HEK293 (cell line): ENCODE measurements at regions not wholly inside any gene's neighbourhood (a gene's known extent, or its start where the extent isn't known, plus 50 kb on each side); places are given as distances from the start of the nearest gene placed in this dataset.

Experiments used
- CTCF ChIA-PET: fragments of 350-600 bp; formaldehyde crosslinking; extraction: SDS; loops from one replicate; lab custom pipeline; 2021; ENCODE audit warnings: antibody characterized with exemption; lab: Yijun Ruan, JAX
- POLR2A ChIA-PET: fragments of 300-600 bp; formaldehyde crosslinking; extraction: SDS; loops from one replicate; lab custom pipeline; 2020; ENCODE audit warnings: antibody characterized with exemption, inconsistent platforms; lab: Yijun Ruan, JAX
- H3K27ac ChIP-seq: fragments of 200-500 bp; sonication (Bioruptor generic); 2 replicates; pipeline ENCODE4 v1.5.1; 2014; ENCODE audit warnings: low read depth, low read length, control low read depth, inconsistent platforms; ENCODE audit errors: extremely low read depth
- H3K36me3 ChIP-seq, 2 experiments: fragments of 200-500 bp in 1 of 2; sonication (Bioruptor generic) in 1 of 2; 1 replicate in 1 of 2; 2 replicates in 1 of 2; pipeline ENCODE4 v1.5.1; 2014 to 2017; ENCODE audit warnings: inconsistent platforms in 2 of 2, low read length in 2 of 2; ENCODE audit not compliant: control insufficient read depth in 2 of 2, insufficient read depth in 1 of 2
- H3K4me1 ChIP-seq: fragments of 200-500 bp; sonication (Bioruptor generic); 2 replicates; pipeline ENCODE4 v1.5.1; 2014; ENCODE audit warnings: mild to moderate bottlenecking, low read length, inconsistent platforms; ENCODE audit not compliant: control insufficient read depth, insufficient read depth
- H3K4me3 ChIP-seq: 2 replicates; pipeline ENCODE4 v1.5.1; 2011; ENCODE audit warnings: low read depth, mild to moderate bottlenecking, control low read depth, low read length, moderate library complexity
- H3K9me3 ChIP-seq: fragments of 200-500 bp; sonication (Bioruptor generic); 2 replicates; pipeline ENCODE4 v1.5.1; 2014; ENCODE audit warnings: low read depth, low read length, inconsistent platforms; ENCODE audit not compliant: control insufficient read depth, insufficient read depth
- BCL11B ChIP-seq: fragments of 450-650 bp; formaldehyde crosslinking; IDR thresholded peaks from 2 replicates; pipeline ENCODE4 v1.5.1; 2016; ENCODE audit warnings: low read depth, missing biosample characterization, missing genetic modification characterization
- GLIS2 ChIP-seq: fragments of 450-650 bp; formaldehyde crosslinking; IDR thresholded peaks from 2 replicates; pipeline ENCODE4 v1.5.1; 2016; ENCODE audit warnings: missing biosample characterization, missing genetic modification characterization
- HOXA7 ChIP-seq: sonication (generic); formaldehyde crosslinking; IDR thresholded peaks from 2 replicates; pipeline ENCODE4 v1.8.1; 2022; ENCODE audit warnings: missing genetic modification reagents, borderline replicate concordance
- KLF8 ChIP-seq: fragments of 450-650 bp; formaldehyde crosslinking; IDR thresholded peaks from 2 replicates; pipeline ENCODE4 v1.5.1; 2016; ENCODE audit warnings: missing biosample characterization, missing genetic modification characterization
- OVOL3 ChIP-seq: fragments of 450-650 bp; formaldehyde crosslinking; IDR thresholded peaks from 2 replicates; pipeline ENCODE4 v1.5.1; 2016; ENCODE audit warnings: missing biosample characterization, missing genetic modification characterization
- PRDM6 ChIP-seq: fragments of 450-650 bp; formaldehyde crosslinking; IDR thresholded peaks from 2 replicates; pipeline ENCODE4 v1.5.1; 2017; ENCODE audit warnings: missing biosample characterization, missing genetic modification characterization
- SCRT2 ChIP-seq: fragments of 450-650 bp; formaldehyde crosslinking; IDR thresholded peaks from 2 replicates; pipeline ENCODE4 v1.5.1; 2016; ENCODE audit warnings: missing biosample characterization, missing genetic modification characterization
- SP2 ChIP-seq: fragments of 450-650 bp; formaldehyde crosslinking; IDR thresholded peaks from 2 replicates; pipeline ENCODE4 v1.5.1; 2016; ENCODE audit warnings: missing biosample characterization, missing genetic modification characterization
- TCF7L2 ChIP-seq: IDR thresholded peaks from 2 replicates; pipeline ENCODE4 v1.6.1; 2011; ENCODE audit warnings: low read depth, mild to moderate bottlenecking, inconsistent platforms, low read length, moderate library complexity, borderline replicate concordance
- ZBTB10 ChIP-seq: fragments of 450-650 bp; formaldehyde crosslinking; IDR thresholded peaks from 2 replicates; pipeline ENCODE4 v1.5.1; 2016; ENCODE audit warnings: missing biosample characterization, missing genetic modification characterization
- ZBTB21 ChIP-seq: fragments of 450-650 bp; formaldehyde crosslinking; IDR thresholded peaks from 2 replicates; pipeline ENCODE4 v1.5.1; 2017; ENCODE audit warnings: missing biosample characterization, missing genetic modification characterization
- ZFP69B ChIP-seq: fragments of 450-650 bp; formaldehyde crosslinking; IDR thresholded peaks from 2 replicates; pipeline ENCODE4 v1.5.1; 2016; ENCODE audit warnings: missing biosample characterization, missing genetic modification characterization
- ZNF10 ChIP-seq: fragments of 450-650 bp; formaldehyde crosslinking; IDR thresholded peaks from 2 replicates; pipeline ENCODE4 v1.5.1; 2017; ENCODE audit warnings: missing biosample characterization, missing genetic modification characterization
- ZNF157 ChIP-seq: fragments of 450-650 bp; formaldehyde crosslinking; IDR thresholded peaks from 2 replicates; pipeline ENCODE4 v1.5.1; 2016; ENCODE audit warnings: missing biosample characterization, missing genetic modification characterization
- ZNF239 ChIP-seq: fragments of 450-650 bp; formaldehyde crosslinking; IDR thresholded peaks from 2 replicates; pipeline ENCODE4 v1.5.1; 2016; ENCODE audit warnings: missing biosample characterization, missing genetic modification characterization
- ZNF26 ChIP-seq: fragments of 450-650 bp; formaldehyde crosslinking; IDR thresholded peaks from 2 replicates; pipeline ENCODE4 v1.5.1; 2016; ENCODE audit warnings: missing biosample characterization, missing genetic modification characterization
- ZNF335 ChIP-seq: fragments of 450-650 bp; formaldehyde crosslinking; conservative IDR thresholded peaks from 2 replicates; pipeline ENCODE4 v1.5.1; 2016; ENCODE audit warnings: missing biosample characterization, missing genetic modification characterization
- ZNF350 ChIP-seq: fragments of 450-650 bp; formaldehyde crosslinking; IDR thresholded peaks from 2 replicates; pipeline ENCODE4 v1.5.0; 2017; ENCODE audit warnings: missing biosample characterization, mild to moderate bottlenecking, missing genetic modification characterization
- ZNF426 ChIP-seq: fragments of 450-650 bp; formaldehyde crosslinking; IDR thresholded peaks from 2 replicates; pipeline ENCODE4 v1.5.1; 2017; ENCODE audit warnings: missing biosample characterization, missing genetic modification characterization, mild to moderate bottlenecking, inconsistent platforms, moderate library complexity
- ZNF48 ChIP-seq: fragments of 450-650 bp; formaldehyde crosslinking; IDR thresholded peaks from 2 replicates; pipeline ENCODE4 v1.5.1; 2016; ENCODE audit warnings: missing biosample characterization, missing genetic modification characterization
- ZNF501 ChIP-seq: fragments of 450-650 bp; formaldehyde crosslinking; IDR thresholded peaks from 2 replicates; pipeline ENCODE4 v1.5.1; 2016; ENCODE audit warnings: missing biosample characterization, missing genetic modification characterization
- ZNF514 ChIP-seq: fragments of 450-650 bp; formaldehyde crosslinking; IDR thresholded peaks from 2 replicates; pipeline ENCODE4 v1.5.1; 2016; ENCODE audit warnings: missing biosample characterization, missing genetic modification characterization
- ZNF544 ChIP-seq: fragments of 450-650 bp; formaldehyde crosslinking; IDR thresholded peaks from 2 replicates; pipeline ENCODE4 v1.5.0; 2017; ENCODE audit warnings: missing biosample characterization, missing genetic modification characterization
- ZNF639 ChIP-seq: fragments of 450-650 bp; formaldehyde crosslinking; IDR thresholded peaks from 2 replicates; pipeline ENCODE4 v1.5.1; 2016; ENCODE audit warnings: missing biosample characterization, missing genetic modification characterization
- ZNF670 ChIP-seq: fragments of 450-650 bp; formaldehyde crosslinking; IDR thresholded peaks from 2 replicates; pipeline ENCODE4 v1.5.1; 2016; ENCODE audit warnings: missing biosample characterization, missing genetic modification characterization, low read depth
- ZNF837 ChIP-seq: fragments of 450-650 bp; formaldehyde crosslinking; IDR thresholded peaks from 2 replicates; pipeline ENCODE4 v1.5.1; 2016; ENCODE audit warnings: missing biosample characterization, missing genetic modification characterization
- ZXDB ChIP-seq: fragments of 450-650 bp; formaldehyde crosslinking; IDR thresholded peaks from 2 replicates; pipeline ENCODE4 v1.5.1; 2016; ENCODE audit warnings: missing biosample characterization, missing genetic modification characterization

- H3K36me3 ChIP-seq, result no peaks in the 10 kb centered on the region
- CTCF ChIA-PET, result interaction anchor here (0.9 kb wide), 1 partner anchor 45 kb away, joined by 3 read pairs; no protein-coding TSS in a partner anchor
- H3K9me3 ChIP-seq, result no peaks in the 10 kb centered on the region
- H3K4me1 ChIP-seq, result no peaks in the 10 kb centered on the region
- POLR2A ChIA-PET, result no interaction called here
- H3K27ac ChIP-seq, result no peak overlapping the region
- no peak for TF ChIP-seq ZNF350 (tag by site-specific recombination)
- no peak for TF ChIP-seq ZNF837 (tag by site-specific recombination)
- TF ChIP-seq ZNF157 (tag by site-specific recombination), result no peak
- TF ChIP-seq ZNF514 (tag by site-specific recombination), result no peak
- TF ChIP-seq, all 188 proteins: peak for 0
- no peak overlapping the region for H3K4me3 ChIP-seq
These were observed 239.1 kb downstream of the HLX start for GRCh38 chr1:221118176-221118937.

- CTCF ChIA-PET, result no interaction called here
- no peak overlapping the region for H3K27ac ChIP-seq
- TF ChIP-seq ZNF26 (tag by site-specific recombination) (no peak), PRDM6 (no peak), ZBTB10 (tag by site-specific recombination) (no peak), BCL11B (tag by site-specific recombination) (no peak), ZNF426 (tag by site-specific recombination) (no peak), OVOL3 (tag by site-specific recombination) (no peak), ZXDB (no peak), ZNF48 (tag by site-specific recombination) (no peak), ZNF670 (no peak), SP2 (tag by site-specific recombination) (no peak)
- TF ChIP-seq, all 188 proteins: peak for 0
- Histone ChIP-seq H3K36me3 (no peaks in the 10 kb centered on the region), H3K9me3 (no peaks in the 10 kb centered on the region), H3K4me1 (no peaks in the 10 kb centered on the region), H3K4me3 (no peak overlapping the region)
- POLR2A ChIA-PET, result no interaction called here
These were observed 239.7 kb downstream of the HLX start for GRCh38 chr1:221118938-221119320.

GRCh38 chr1:221122501-221122900 is 243.3 kb downstream of the HLX start:
- ChIA-PET POLR2A (no interaction called here), CTCF (interaction anchor here (0.5 kb wide), 1 partner anchor 308 kb away, joined by 3 read pairs; no protein-coding TSS in a partner anchor)
- Histone ChIP-seq H3K36me3 (no peaks in the 10 kb centered on the region), H3K4me3 (no peak overlapping the region), H3K27ac (no peak overlapping the region), H3K9me3 (no peaks in the 10 kb centered on the region), H3K4me1 (no peaks in the 10 kb centered on the region)
- TF ChIP-seq KLF8 (tag by site-specific recombination), result no peak
- TF ChIP-seq TCF7L2, result no peak
- TF ChIP-seq ZBTB21, result no peak
- TF ChIP-seq ZNF501, result no peak
- no peak for TF ChIP-seq ZNF514 (tag by site-specific recombination)
- no peak for TF ChIP-seq ZNF544 (tag by site-specific recombination)
- TF ChIP-seq ZNF639 (tag by site-specific recombination), result no peak
- no peak for TF ChIP-seq ZNF10 (tag by site-specific recombination)
- TF ChIP-seq SCRT2 (tag by site-specific recombination), result no peak
- no peak for TF ChIP-seq ZNF335 (tag by site-specific recombination)
- no peak for TF ChIP-seq ZFP69B
- TF ChIP-seq ZNF239, result no peak
- no peak for TF ChIP-seq GLIS2 (tag by site-specific recombination)
- TF ChIP-seq HOXA7 (CRISPR knock-in tag), result no peak
